ENCODE measurements at regions not wholly inside any gene's neighbourhood (a gene's known extent, or its start where the extent isn't known, plus 50 kb on each side); places are given as distances from the start of the nearest gene placed in this dataset.
"Not testable (repeated sequence)": the region's sequence is repeated elsewhere in the genome, so short reads cannot be mapped to it uniquely, and the experiment has no call there.

DNA sequence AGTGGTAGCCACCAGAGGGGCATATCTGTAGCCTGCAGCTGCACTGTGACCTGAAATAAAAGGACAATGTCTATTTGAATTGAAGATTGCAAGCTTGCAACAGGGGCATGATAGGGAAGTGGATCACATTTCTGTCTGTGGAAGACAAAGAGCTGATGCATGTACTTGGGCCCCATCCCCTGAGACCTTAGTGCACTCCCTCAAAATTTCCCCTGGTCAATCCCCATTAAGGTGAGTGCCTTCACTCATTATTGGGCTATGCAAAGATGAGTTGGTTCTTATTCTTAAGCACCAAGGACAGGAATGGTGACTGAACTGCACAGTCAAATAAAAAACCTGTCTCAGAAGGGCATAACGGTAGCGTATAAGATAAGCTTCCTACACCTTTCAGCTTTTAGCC lies 273.1 kb upstream of the ARSJ start:
- no peak for DNase-seq

DNA sequence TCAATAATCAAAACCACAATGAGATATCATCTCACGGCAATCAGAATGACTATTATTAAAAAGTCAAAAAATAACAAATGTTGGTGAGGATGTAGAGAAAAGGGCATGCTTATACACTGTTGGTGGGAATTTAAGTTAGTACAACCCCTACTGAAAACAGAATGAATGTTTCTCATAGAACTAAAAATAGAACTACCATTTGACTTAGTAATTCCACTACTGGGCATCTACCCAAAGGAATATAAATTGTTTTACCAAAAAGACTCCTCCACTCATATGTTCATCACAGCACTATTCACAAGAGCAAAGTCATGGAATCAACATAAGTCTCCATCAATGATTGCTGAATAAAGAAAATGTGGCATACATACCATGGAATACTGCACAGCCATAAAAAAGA lies 278.1 kb upstream of the ARSJ start:
- DNase-seq: no peak

GRCh38 chr4:114262421-114262820 lies 283.0 kb upstream of the ARSJ start:
- DNase-seq: not testable (repeated sequence)

DNA sequence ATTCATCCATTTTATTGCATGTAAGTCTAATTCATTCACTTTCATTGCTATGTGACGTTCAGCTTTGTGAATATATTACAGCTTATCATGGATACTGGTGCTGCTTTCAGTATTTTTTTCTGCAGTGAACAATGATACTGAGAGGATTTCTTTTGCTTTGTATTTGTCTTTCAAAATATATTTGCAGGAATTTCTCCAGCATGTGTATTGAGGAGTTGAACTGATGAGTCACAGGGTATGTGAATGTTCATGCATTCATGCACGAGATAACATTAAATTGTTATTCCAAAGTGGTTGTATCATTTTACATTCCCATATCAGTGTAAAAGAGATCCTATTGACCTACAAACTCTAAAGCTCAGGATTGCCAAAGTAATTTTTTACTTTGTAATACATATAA lies 283.8 kb upstream of the ARSJ start:
- DNase-seq: no peak

DNA sequence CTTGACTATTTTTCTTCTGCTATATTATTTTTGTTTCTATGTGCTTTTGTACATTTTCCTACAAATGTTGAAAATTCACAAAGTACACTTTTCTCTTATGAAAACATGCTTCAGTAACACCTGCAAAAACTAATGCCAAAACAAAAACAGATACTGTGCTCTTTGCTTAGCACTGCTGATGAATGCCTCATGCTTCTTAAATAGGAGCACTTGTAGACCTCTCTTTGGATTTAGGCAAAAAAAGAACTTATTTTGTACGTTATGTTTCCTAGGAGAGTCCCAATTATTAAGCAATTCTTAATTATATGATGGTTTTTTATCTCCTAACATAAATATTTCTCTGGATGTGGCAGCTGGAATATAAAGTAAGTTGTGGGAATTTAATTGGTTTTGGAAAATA lies 285.0 kb upstream of the ARSJ start:
- DNase-seq: no peak

GRCh38 chr4:114264877-114265291 lies 285.4 kb upstream of the ARSJ start:
- DNase-seq: no peak

- no peak for DNase-seq
Measured at GRCh38 chr4:114265342-114265741, 285.9 kb upstream of the ARSJ start.

DNA sequence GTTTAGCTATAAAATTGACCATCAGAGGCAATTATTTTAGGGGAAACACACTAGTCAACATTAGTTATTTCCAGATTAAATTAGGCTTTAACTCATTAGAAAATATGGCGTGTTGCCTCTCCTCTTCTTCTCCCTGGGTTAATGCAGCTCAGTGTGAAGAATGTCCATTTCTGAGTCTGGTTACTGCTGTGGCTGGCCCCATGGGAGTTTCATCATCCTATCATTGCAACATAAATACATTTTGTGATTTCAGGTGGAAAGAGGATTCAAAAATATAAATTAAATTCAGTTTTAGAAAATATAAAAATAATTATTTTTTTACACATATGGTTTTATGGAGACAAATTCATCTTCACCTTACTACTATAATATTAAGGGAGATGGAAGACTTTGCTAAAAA lies 288.5 kb upstream of the ARSJ start:
- DNase-seq: no peak

DNA sequence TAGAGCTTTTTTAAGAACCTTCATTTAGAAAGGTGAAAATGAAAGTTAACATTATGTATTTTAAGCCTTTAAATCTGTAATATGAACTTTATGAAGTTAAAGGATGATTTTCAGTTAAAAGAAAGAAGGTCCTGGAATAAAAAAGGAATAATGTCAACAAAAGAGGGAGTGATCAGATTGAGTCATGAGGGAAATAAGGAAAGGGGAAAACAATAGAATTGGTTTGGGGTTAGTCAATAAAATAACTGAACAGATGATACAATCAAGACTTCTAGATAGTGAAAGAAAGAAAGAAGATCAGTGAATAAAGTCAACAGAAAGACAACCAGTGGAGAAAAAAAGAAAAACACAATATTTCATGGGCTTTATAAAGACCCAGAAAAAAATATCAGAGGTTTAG lies 291.6 kb upstream of the ARSJ start:
- no peak for DNase-seq

DNA sequence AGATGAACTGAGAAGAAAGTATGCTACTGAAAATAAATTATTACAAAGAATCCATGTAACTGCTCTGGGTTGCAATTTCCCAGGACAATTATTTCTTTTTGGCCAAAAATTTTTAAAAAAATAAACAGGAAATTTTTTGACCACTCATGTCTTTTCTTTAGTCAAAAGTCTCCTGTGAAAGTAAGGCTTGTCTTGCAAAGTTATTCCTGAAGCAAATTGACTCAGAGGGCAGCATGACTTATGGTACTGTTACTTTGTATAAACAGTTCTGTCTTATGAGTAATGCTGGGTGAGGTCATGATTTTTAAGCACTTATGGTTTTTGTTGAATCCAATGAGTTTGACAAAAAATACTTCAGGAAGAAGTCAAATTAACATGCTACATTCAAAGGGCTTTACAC lies 292.8 kb upstream of the ARSJ start:
- no peak for DNase-seq

DNA sequence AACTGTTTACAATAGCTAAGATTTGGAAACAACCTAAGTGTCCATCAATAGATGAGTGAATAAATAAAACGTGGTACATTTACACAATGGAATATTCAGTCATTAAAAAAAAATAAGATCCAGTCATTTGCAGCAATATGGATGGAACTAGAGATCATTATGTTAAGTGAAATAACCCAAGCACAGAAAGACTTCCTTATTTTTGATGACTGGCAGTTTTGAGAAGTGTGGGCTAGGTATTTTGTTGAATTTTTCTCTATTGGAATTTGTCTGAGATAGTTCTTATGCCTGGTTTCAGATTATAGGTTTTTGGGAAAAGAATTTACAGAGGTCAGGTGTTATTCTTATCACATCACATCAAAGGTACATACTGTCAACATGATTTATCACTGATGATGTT lies 293.8 kb upstream of the ARSJ start:
- DNase-seq: no peak

GRCh38 chr4:114277690-114278089 lies 298.2 kb upstream of the ARSJ start:
- no peak for DNase-seq

GRCh38 chr4:114279066-114279465 lies 299.6 kb upstream of the ARSJ start:
- DNase-seq: no peak

- no peak for DNase-seq
Measured at GRCh38 chr4:114279711-114280110, 300.3 kb upstream of the ARSJ start.

- DNase-seq: no peak
Measured at GRCh38 chr4:114280645-114281044, 301.2 kb upstream of the ARSJ start.

- no peak for DNase-seq
Measured at GRCh38 chr4:114281164-114281960, 301.9 kb upstream of the ARSJ start.

DNA sequence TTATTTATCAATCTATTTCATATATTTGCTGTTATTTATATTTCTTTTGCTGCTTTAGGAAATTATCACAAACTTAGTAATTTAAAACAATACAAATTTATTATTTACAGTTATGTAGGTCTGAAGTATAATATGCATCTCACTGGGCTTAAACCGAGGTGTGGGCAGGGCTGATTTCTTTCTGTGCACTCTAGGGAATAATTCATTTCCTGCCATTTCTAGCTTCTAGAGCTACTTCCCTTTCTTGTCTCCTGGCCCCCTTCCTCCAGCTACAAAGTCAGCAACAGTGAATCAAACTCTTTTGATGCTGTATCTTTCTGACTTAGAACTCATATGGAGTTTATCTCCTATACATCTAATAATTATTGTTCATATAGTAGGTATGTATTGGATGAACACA lies 303.5 kb upstream of the ARSJ start:
- DNase-seq: no peak

GRCh38 chr4:114284629-114285028 lies 305.2 kb upstream of the ARSJ start:
- DNase-seq: no peak

DNA sequence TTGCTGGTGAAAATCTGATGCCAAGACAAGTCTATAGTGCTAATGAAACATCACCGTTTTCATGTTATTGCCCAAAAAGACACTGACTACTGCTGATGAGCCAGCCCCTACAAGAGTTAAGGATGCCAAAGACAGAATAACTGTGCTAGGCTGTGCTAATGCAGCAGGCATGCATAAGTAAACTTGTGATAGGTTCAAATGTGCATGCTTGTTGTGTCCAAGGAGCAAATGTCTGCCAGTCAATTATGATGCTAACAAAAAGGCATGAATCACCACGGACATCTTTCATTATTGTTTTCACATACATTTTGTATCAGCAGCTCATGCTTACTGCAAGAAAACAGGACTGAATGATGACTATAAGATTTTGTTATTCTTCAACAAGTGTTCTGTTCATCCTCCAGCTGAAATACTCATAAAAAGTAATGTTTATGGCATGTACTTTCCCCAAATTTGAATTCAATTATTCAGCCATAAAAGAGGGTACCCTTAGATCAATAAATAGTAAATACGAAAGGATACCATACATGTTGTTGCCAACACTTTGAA lies 306.9 kb upstream of the ARSJ start:
- DNase-seq: no peak

DNA sequence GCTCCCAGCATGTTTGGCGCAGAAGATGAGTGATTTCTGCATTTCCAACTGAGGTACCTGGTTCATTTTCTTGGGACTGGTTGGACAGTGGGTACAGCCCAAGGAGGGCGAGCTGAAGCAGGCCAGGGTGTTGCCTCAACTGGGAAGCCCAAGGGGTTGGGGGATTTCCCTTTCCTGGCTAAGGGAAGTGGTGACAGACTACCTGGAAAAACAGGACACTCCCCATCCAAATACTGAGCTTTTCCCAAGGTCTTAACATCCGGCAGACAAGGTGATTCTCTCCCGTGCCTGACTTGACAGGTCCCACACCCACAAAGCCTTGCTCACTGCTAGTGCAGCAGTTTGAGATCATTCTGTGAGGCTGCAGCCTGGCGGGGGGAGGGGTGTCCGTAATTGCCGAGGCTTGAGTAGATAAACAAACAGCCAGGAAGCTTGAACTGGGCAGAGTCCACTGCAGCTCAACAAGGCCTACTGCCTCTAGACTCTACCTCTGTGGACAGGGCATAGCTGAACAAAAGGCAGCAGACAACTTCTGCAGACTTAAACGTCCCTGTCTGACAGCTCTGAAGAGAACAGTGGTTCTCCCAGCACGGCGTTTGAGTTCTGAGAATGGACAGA lies 307.7 kb upstream of the ARSJ start:
- no peak for DNase-seq

DNA sequence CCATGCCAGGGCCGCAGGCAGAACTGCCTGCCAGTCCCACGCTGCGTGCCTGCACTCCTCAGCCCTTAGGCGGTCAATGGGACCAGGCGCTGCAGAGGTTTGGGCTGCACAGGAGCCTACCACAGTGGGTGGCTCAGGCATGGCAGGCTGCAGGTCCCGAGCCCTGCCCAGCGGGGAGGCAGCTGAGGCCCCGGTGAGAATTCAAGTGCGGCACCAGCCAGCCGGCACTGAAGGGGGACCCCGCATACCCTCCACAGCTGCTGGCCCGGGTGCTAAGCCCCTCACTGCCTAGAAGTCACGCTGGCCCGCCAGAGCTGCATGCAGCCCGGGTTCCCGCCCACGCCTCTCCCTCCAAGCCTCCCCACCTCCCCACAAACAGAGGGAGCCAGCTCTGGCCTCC lies 302.5 kb upstream of the UGT8 start:
- no peak for DNase-seq

DNA sequence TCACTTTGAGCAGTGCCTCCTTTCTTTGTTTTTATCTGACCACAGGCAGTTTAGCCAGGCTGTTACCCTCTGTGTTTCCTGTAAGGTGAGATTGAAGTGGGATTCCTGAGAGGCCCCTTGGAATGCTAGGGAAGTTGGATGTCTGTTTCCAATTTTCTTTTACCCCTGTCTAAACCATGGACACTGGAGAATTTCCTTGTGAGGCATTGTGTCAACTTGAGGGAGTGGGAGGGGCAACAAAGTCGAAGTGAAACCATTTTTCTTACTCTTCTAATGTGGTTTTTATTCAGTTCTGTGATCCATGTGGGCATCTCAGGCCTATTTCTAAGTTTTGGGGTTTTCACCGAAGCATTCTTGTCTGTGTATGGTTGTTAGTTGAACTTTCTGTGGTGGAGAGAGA lies 296.1 kb upstream of the UGT8 start:
- no peak for DNase-seq

DNA sequence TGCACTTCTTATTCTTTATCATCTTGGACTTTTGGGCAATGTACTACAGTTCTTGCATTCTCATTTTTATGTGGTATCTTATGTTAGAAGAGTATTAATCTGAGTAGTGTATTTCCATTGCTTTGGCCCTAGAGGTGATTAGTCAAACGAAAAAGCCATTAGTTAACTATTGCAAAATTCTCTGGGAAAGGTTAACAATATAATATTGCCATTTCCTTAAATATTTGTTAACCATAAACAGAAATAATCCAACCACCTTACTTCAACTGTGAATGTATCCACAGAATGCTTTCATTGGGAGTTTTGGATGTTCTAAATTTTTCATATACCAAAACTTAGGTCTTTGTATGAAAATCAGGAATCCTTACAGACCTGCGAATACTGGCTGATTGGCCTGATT lies 294.6 kb upstream of the UGT8 start:
- DNase-seq: no peak

- no peak for DNase-seq
Measured at GRCh38 chr4:114304567-114304966, 294.0 kb upstream of the UGT8 start.

DNA sequence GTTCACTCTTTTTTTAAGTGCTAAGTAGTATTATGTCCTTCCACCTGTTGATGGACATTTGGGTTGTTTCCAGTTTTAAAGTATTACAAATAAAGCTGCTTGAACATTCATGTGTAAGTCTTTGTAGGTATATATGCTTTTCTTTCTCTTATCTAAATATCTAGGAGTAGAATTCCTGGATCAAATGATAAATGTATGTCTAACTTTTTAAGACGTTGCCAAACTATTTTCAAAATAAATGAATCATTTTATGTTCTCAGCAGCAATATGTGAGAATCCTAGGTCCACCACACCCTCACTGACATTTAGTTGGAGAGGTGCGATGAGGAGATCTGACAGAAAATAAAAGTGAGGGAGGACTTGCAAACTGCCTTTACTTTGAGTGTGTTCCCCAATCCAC lies 291.7 kb upstream of the UGT8 start:
- no peak for DNase-seq

All from hematopoietic multipotent progenitor cell treated with erythropoietin and hydrocortisone succinate and interleukin-3 and kit ligand, for 8 days (in vitro differentiated cells).